Spinal cord (tissue), 9 donors: ENCODE measurements at regions not wholly inside any gene's neighbourhood (a gene's known extent, or its start where the extent isn't known, plus 50 kb on each side); places are given as distances from the start of the nearest gene placed in this dataset.
"Not testable (repeated sequence)": the region's sequence is repeated elsewhere in the genome, so short reads cannot be mapped to it uniquely, and the experiment has no call there.

Experiments
- DNase-seq, 6 donors: peaks; one replicate each; pipeline versions ENCODE4 v3.0.0 to v3.0.0-alpha.2; 2013 to 2015; ENCODE audit warnings: low spot score in 6 of 6, low read depth in 4 of 6
- H3K27ac ChIP-seq: one replicate; pipeline ENCODE4 v1.5.1; 2013; ENCODE audit warnings: low read depth, low read length, control low read depth
- H3K27me3 ChIP-seq: one replicate; pipeline ENCODE4 v1.6.1; 2013; ENCODE audit warnings: low read length; ENCODE audit not compliant: control insufficient read depth, insufficient read depth
- H3K36me3 ChIP-seq: one replicate; pipeline ENCODE4 v1.6.1; 2013; ENCODE audit warnings: low read length; ENCODE audit not compliant: control insufficient read depth, insufficient read depth
- H3K4me1 ChIP-seq: one replicate; pipeline ENCODE4 v1.6.1; 2013; ENCODE audit warnings: low read length; ENCODE audit not compliant: control insufficient read depth, insufficient read depth
- H3K4me3 ChIP-seq: one replicate; pipeline ENCODE4 v1.5.1; 2013; ENCODE audit warnings: low read depth, low read length, control low read depth
- H3K9me3 ChIP-seq: one replicate; pipeline ENCODE4 v1.6.1; 2013; ENCODE audit warnings: low read length; ENCODE audit not compliant: control insufficient read depth, insufficient read depth
- WGBS: methylation state at CpG from one replicate; pipeline ENCODE4 v1.1.5; 2013; ENCODE audit warnings: missing lambda C conversion rate; ENCODE audit not compliant: insufficient coverage; 5-methylcytosine and 5-hydroxymethylcytosine counted together
- donor health status: healthy.

DNA sequence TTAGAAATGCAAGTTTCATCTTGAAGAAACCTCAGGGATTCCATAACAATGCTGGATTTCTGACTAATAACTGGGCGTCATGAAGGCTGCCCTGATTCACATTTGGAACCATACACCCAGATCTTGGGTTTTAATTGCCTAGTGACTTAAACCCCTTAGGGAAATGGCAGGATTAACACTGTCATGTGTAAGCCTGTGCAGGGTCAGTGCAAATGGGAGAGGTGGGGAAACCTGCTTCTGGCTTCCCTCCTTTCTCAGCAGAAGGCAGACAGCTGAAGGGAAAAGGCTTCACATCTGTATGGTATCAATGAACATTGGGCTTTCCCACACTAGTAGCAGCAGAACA lies 364.2 kb downstream of the ANKRD30A start:
- no peak overlapping the region for H3K27ac ChIP-seq
- H3K4me1 ChIP-seq: no peaks in the 10 kb centered on the region
- H3K27me3 ChIP-seq: no peaks in the 10 kb centered on the region
- H3K36me3 ChIP-seq: no peaks in the 10 kb centered on the region
- DNase-seq: no peak
- no peak overlapping the region for H3K4me3 ChIP-seq
- peaks cover 2% of the 10 kb centered on the region for H3K9me3 ChIP-seq
- no CpG with 5 or more reads among the region's 1 CpG for WGBS

DNA sequence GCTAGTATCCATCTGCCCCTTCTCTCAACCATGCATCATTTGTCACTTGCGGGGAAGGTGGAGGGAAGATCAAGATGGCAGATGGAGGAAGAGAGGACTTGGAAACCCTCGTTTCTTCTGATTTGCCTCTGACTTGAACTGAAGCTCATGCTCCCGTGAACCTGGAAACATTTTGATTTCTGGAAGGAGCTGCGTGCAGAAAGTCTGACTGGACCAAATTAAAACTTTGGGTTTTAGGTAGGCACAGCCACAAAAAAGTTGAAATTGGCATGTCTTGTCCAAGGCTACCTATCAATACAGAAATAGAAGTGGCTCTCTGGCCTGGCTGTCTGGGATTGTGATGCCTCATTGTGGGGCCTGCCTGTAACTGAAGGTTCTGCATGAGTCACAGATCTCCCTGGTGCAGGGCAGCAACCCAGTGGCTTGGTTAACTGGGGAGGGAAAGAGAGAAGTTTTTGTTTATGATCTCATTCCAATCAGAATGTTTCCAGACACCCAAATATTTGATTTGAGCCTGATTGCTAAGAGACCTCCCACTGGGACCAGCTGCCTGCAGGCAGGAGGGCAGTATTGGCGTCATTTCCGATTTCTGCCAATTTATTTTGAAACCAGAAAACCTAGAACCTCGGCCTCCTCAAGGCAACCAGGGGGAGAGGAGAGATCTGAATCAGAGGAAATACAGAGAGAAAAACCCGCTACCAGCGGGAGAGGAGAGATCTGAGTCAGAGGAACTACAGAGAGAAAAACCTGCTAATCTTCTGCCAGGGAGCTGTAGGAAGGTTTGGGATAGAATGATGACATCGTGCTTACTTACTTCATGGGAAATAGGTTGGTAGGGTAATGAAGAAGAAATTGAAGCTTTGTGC lies 363.6 kb downstream of the ANKRD30A start:
- Histone ChIP-seq H3K36me3 (no peaks in the 10 kb centered on the region), H3K27ac (no peak overlapping the region), H3K27me3 (no peaks in the 10 kb centered on the region), H3K4me1 (no peaks in the 10 kb centered on the region), H3K4me3 (no peak overlapping the region), H3K9me3 (peaks cover 2% of the 10 kb centered on the region)
- DNase-seq: no peak
- 88% methylated on average over 8 of the region's 10 CpGs for WGBS

DNA sequence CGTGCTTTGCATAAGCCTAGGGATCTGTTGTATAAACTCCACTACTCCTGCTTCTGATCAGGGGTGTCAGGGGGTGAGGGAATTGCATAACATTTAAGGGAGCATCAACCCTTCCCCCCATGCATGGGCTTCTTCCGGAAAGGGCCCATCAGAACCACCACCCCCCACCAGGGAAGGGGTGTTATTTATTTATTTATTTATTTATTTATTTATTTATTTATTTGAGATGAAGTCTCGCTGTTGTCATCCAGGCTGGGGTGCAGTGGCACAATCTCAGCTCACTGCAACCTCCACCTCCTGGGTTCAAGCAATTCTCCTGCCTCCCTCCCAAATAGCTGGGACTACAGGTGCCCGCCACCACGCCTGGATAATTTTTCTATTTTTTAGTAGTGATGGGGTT lies 355.2 kb downstream of the ANKRD30A start:
- no CpG with 5 or more reads among the region's 5 CpGs for WGBS
- not testable (repeated sequence) for H3K36me3 ChIP-seq, DNase-seq, H3K4me3 ChIP-seq, H3K27ac ChIP-seq, H3K4me1 ChIP-seq, H3K27me3 ChIP-seq, H3K9me3 ChIP-seq

DNA sequence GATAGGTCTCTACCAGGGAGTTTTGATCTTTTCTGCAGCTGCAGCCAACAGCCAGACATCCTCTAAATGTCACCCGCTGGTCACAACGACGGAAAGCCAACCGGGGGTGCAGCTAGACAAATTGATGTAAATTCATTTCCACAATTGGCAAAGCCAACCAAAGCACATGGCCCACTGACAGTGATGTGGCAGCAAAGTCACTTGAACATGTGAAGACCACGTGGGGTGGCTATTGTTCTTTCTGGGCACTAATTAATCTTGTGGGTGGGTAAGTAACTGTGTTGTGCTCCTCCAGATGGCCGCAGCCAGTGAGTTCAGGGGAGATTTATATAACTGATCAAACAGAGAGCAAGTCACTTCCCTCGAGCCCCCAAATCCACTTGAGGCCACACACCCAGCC lies 354.1 kb downstream of the ANKRD30A start:
- Histone ChIP-seq H3K4me3 (no peak overlapping the region), H3K27me3 (no peaks in the 10 kb centered on the region), H3K36me3 (no peaks in the 10 kb centered on the region), H3K27ac (no peak overlapping the region), H3K4me1 (no peaks in the 10 kb centered on the region), H3K9me3 (no peaks in the 10 kb centered on the region)
- no peak for DNase-seq
- 61% methylated on average over 3 of the region's 7 CpGs for WGBS

DNA sequence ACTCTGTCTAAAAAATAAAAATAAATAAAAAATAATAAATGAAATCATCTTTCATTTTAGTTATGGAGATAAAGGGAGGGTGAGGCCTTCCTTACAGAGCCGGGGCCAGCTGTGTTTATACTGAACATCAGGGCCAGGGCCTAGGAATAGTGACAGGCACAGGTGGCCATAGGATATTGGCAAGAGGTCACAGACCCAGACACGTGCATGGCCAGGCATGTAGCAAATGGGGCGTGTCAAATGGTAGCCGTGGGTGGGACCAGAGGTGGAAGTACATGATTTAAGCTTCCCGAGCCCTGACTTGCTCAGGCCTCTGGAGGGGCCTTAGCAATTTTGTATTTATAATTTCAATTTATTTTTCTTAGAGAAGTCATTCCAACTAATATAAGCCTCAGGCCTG lies 353.0 kb downstream of the ANKRD30A start:
- H3K27me3 ChIP-seq: no peaks in the 10 kb centered on the region
- 59% methylated on average over 2 of the region's 5 CpGs for WGBS
- H3K9me3 ChIP-seq: no peaks in the 10 kb centered on the region

DNA sequence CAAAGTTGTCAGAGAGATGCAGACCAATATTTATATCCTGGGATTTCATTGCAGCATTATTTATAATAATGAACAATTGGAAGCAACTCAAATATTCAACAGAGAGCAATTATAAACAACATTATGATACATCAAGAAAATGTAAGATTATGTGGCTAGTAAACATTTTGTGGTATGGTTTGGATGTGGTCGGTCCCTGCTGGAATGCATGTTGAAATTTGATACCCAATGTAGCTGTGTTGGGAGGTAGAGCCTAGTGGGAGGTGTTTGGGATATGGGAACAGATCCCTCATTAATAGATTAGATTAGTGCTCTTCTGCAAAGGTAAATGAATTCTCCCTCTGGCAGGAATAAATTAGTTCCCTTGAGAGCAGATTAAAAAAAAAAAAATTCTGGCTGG lies 350.9 kb downstream of the ANKRD30A start:
- Histone ChIP-seq H3K27ac (no peak overlapping the region), H3K4me3 (no peak overlapping the region), H3K27me3 (no peaks in the 10 kb centered on the region), H3K9me3 (peaks cover 2% of the 10 kb centered on the region), H3K36me3 (no peaks in the 10 kb centered on the region), H3K4me1 (no peaks in the 10 kb centered on the region)
- no peak for DNase-seq
- WGBS: no CpG with 5 or more reads among the region's 1 CpG

More for the DNA sequence above, 353.0 kb downstream of the ANKRD30A start:
- Histone ChIP-seq H3K27ac (no peak overlapping the region), H3K36me3 (no peaks in the 10 kb centered on the region), H3K4me1 (no peaks in the 10 kb centered on the region), H3K4me3 (no peak overlapping the region)
- no peak for DNase-seq

DNA sequence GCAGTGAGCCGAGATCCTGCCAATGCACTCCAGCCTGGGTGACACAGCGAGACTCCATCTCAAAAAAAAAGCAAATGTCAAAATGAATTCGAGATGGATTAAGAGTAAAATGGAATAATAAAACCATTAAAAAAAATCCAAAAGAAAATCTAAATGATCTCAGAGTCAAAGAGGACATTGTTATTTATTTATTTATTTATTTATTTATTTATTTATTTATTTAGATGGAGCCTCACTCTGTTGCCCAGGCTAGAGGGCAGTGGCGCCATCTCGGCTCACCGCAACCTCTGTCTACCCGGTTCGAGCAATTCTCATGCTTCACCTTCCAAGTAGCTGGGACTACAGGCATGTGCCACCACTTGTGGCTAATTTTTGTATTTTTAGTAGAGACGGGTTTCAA lies 349.2 kb downstream of the ANKRD30A start:
- no peak overlapping the region for H3K27ac ChIP-seq
- H3K27me3 ChIP-seq: no peaks in the 10 kb centered on the region
- no peaks in the 10 kb centered on the region for H3K4me1 ChIP-seq
- H3K36me3 ChIP-seq: no peaks in the 10 kb centered on the region
- no peak overlapping the region for H3K4me3 ChIP-seq
- WGBS: 62% methylated on average over 2 of the region's 9 CpGs
- DNase-seq: no peak
- H3K9me3 ChIP-seq: peaks cover 2% of the 10 kb centered on the region

DNA sequence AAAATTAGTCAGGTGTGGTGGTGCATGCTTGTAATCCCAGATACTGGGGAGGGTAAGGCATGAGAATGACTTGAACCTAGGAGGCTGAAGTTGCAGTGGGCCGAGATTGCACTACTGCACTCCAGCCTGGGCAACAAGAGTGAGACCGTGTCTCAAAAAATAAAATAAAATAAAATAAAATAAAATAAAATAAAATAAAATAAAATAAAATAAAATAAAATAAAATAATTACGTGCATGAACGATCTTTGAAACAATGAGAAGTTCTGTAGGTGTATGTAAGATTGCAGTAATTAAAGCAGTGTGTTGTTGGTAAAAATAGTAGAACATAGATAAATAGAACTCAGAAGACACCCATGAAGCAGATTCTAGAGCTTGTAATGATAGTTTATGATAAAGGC lies 348.5 kb downstream of the ANKRD30A start:
- Histone ChIP-seq H3K27me3 (no peaks in the 10 kb centered on the region), H3K9me3 (peaks cover 2% of the 10 kb centered on the region), H3K4me3 (no peak overlapping the region), H3K4me1 (no peaks in the 10 kb centered on the region), H3K27ac (no peak overlapping the region), H3K36me3 (no peaks in the 10 kb centered on the region)
- DNase-seq: no peak
- WGBS: no CpG with 5 or more reads among the region's 4 CpGs

DNA sequence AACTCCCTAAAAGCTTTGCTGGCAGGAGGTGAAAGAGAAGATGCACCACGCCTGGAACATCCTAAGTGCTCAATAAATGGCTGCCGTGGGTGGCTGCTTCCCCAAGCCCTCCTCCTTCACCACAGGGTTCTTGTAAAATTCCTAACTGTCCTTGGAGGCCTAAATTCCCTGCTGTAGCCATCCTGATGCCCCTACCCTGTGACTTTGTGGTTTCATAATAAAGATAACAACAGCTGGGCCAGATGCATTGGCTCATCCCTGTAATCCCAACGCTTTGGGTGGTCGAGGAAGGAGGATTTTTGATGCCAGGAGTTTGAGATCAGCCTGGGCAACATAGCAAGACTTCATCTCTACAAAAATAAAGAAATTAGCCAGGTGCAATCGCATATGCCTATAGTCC lies 341.8 kb downstream of the ANKRD30A start:
- DNase-seq: no peak
- H3K36me3 ChIP-seq: no peaks in the 10 kb centered on the region
- 60% methylated on average over 4 of the region's 5 CpGs for WGBS
- no peak overlapping the region for H3K4me3 ChIP-seq
- H3K4me1 ChIP-seq: no peaks in the 10 kb centered on the region
- peaks cover 1% of the 10 kb centered on the region for H3K9me3 ChIP-seq
- no peak overlapping the region for H3K27ac ChIP-seq
- no peaks in the 10 kb centered on the region for H3K27me3 ChIP-seq

DNA sequence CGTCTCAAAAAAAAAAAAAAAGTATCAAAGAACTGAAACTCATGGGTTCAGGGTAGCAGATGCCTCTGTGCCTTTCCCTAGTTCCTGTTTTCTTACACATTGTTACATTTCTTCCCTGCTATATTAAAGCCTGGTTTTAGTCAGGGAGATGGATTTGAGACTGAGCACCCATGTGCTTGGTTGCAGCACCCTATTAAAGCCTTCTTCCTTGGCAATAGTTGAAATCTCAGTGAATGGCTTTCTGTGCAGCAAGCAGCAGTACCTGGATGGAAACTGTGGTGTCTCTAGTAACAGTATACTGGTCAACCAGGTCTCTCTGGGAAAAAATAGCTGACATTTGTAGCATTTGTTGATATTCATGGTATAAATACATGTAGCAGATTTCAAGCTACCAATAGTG lies 331.1 kb downstream of the ANKRD30A start:
- no peaks in the 10 kb centered on the region for H3K4me1 ChIP-seq
- H3K9me3 ChIP-seq: peaks cover 11% of the 10 kb centered on the region
- H3K4me3 ChIP-seq: no peak overlapping the region
- no peak overlapping the region for H3K27ac ChIP-seq
- no peaks in the 10 kb centered on the region for H3K27me3 ChIP-seq
- H3K36me3 ChIP-seq: no peaks in the 10 kb centered on the region
- DNase-seq: no peak
- 83% methylated on average over 1 of the region's 1 CpG for WGBS
